Testis (tissue), 2 donors: ENCODE measurements at regions not wholly inside any gene's neighbourhood (a gene's known extent, or its start where the extent isn't known, plus 50 kb on each side); places are given as distances from the start of the nearest gene placed in this dataset.

Source experiments
- POLR2A ChIP-seq: fragments of 450-650 bp; IDR thresholded peaks from one replicate; pipeline ENCODE4 v1.6.1; 2017; ENCODE audit warnings: antibody characterized with exemption, mild to moderate bottlenecking, moderate library complexity
- TF ChIP-seq, protein P1 (sequence below), 3 experiments: fragments of 450-650 bp in 2 of 3; fragments of 200-600 bp in 1 of 3; sonication (generic) in 1 of 3; IDR thresholded peaks; one replicate each; pipeline ENCODE4 v1.5.1; 2016 to 2019; ENCODE audit warnings: antibody characterized with exemption in 3 of 3, mild to moderate bottlenecking in 2 of 3, moderate library complexity in 1 of 3

DNA sequence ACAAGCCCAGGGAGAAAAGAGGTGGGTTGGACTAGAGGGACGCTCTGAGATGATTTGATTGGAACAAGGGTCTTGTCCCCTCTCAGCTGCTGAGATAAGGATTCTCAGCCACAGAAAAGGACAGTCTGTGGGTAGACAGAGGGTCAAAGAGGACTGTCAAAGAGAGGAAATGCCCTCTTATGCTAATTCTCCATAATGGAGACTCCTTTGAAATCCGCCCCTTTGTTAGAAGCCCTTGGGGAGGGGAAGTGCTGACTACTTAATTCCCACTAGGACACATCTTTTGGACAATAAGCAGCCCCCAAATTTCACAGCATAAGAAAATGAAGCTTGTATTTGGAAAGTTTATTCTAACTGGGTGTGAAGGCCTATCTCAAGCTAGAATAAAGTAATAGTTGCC is 176.6 kb downstream of the KTN1 start:
- TF ChIP-seq, protein P1, sequence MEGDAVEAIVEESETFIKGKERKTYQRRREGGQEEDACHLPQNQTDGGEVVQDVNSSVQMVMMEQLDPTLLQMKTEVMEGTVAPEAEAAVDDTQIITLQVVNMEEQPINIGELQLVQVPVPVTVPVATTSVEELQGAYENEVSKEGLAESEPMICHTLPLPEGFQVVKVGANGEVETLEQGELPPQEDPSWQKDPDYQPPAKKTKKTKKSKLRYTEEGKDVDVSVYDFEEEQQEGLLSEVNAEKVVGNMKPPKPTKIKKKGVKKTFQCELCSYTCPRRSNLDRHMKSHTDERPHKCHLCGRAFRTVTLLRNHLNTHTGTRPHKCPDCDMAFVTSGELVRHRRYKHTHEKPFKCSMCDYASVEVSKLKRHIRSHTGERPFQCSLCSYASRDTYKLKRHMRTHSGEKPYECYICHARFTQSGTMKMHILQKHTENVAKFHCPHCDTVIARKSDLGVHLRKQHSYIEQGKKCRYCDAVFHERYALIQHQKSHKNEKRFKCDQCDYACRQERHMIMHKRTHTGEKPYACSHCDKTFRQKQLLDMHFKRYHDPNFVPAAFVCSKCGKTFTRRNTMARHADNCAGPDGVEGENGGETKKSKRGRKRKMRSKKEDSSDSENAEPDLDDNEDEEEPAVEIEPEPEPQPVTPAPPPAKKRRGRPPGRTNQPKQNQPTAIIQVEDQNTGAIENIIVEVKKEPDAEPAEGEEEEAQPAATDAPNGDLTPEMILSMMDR (IDR thresholded peaks at IDR 0.05) = no peak
- no peak for TF ChIP-seq POLR2A
